GM23338 (cell line): ENCODE measurements at regions not wholly inside any gene's neighbourhood (a gene's known extent, or its start where the extent isn't known, plus 50 kb on each side); places are given as distances from the start of the nearest gene placed in this dataset.

ENCODE experiments used
- CREB1 ChIP-seq: fragments of 250-450 bp; sonication (Bioruptor Pico); IDR thresholded peaks from 2 replicates; pipeline ENCODE4 v1.5.0; 2020; ENCODE audit warnings: low read depth, mild to moderate bottlenecking, moderate library complexity
- CTCF ChIP-seq, 2 experiments: fragments of 200-600 bp in 1 of 2; sonication (generic) in 1 of 2; conservative IDR thresholded peaks; 2 replicates each; pipeline versions ENCODE4 v1.5.1 to v1.6.1; 2016 to 2017; ENCODE audit warnings: antibody characterized with exemption in 2 of 2, low read depth in 2 of 2, mild to moderate bottlenecking in 2 of 2, moderate library complexity in 1 of 2
- ETS1 ChIP-seq: IDR thresholded peaks from 2 replicates; pipeline ENCODE4 v1.6.1; 2016; ENCODE audit warnings: antibody characterized with exemption
- EZH2 ChIP-seq: fragments of 200-600 bp; sonication (generic); IDR thresholded peaks from one replicate; pipeline ENCODE4 v1.8.0; 2017; ENCODE audit warnings: antibody characterized with exemption, mild to moderate bottlenecking, low read depth; ENCODE audit not compliant: unreplicated experiment
- EZH2phosphoT487 ChIP-seq: fragments of 200-600 bp; sonication (generic); IDR thresholded peaks from one replicate; pipeline ENCODE4 v1.8.1; 2018; ENCODE audit warnings: antibody characterized with exemption; ENCODE audit not compliant: unreplicated experiment
- JUNB ChIP-seq: IDR thresholded peaks from one replicate; pipeline ENCODE4 v1.6.1; 2016; ENCODE audit warnings: antibody characterized with exemption; ENCODE audit not compliant: unreplicated experiment
- POLR2AphosphoS5 ChIP-seq: IDR thresholded peaks from 2 replicates; pipeline ENCODE4 v1.6.1; 2016; ENCODE audit warnings: antibody characterized with exemption, low read depth
- REST ChIP-seq: IDR thresholded peaks from one replicate; pipeline ENCODE4 v1.6.1; 2018; ENCODE audit warnings: antibody characterized with exemption; ENCODE audit not compliant: unreplicated experiment
- STAT1 ChIP-seq: IDR thresholded peaks from one replicate; pipeline ENCODE4 v1.6.1; 2016; ENCODE audit warnings: antibody characterized with exemption; ENCODE audit not compliant: unreplicated experiment

- TF ChIP-seq REST (no peak), CREB1 (no peak), CTCF (conservative IDR thresholded peaks at IDR 0.05; ENCODE audit: low read depth in 2 of 2) (no peak), EZH2 (no peak), EZH2phosphoT487 (no peak), POLR2AphosphoS5 (no peak), ETS1 (no peak), STAT1 (no peak), JUNB (no peak)
Observed at GRCh38 chr20:12317433-12317832, 399.7 kb downstream of the BTBD3 start.
